ENCODE measurements at regions not wholly inside any gene's neighbourhood (a gene's known extent, or its start where the extent isn't known, plus 50 kb on each side); places are given as distances from the start of the nearest gene placed in this dataset.

- DNase-seq (ENCODE audit: extremely low read depth, low read depth): no peak
- TF ChIP-seq, protein P1, sequence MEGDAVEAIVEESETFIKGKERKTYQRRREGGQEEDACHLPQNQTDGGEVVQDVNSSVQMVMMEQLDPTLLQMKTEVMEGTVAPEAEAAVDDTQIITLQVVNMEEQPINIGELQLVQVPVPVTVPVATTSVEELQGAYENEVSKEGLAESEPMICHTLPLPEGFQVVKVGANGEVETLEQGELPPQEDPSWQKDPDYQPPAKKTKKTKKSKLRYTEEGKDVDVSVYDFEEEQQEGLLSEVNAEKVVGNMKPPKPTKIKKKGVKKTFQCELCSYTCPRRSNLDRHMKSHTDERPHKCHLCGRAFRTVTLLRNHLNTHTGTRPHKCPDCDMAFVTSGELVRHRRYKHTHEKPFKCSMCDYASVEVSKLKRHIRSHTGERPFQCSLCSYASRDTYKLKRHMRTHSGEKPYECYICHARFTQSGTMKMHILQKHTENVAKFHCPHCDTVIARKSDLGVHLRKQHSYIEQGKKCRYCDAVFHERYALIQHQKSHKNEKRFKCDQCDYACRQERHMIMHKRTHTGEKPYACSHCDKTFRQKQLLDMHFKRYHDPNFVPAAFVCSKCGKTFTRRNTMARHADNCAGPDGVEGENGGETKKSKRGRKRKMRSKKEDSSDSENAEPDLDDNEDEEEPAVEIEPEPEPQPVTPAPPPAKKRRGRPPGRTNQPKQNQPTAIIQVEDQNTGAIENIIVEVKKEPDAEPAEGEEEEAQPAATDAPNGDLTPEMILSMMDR (IDR thresholded peaks at IDR 0.05; ENCODE audit: low read depth, low read length, missing control alignments): no peak
- H3K4me3 ChIP-seq (replicated peaks; ENCODE audit: low read depth, low read length): no peak overlapping the region
Observed at GRCh38 chr3:28978092-28978491, 302.8 kb upstream of the RBMS3 start.

- no peak for DNase-seq (ENCODE audit: extremely low read depth, low read depth)
- TF ChIP-seq, protein P1 (IDR thresholded peaks at IDR 0.05; ENCODE audit: low read depth, low read length, missing control alignments): no peak
Observed at GRCh38 chr3:28980131-28980530, 300.7 kb upstream of the RBMS3 start.

DNA sequence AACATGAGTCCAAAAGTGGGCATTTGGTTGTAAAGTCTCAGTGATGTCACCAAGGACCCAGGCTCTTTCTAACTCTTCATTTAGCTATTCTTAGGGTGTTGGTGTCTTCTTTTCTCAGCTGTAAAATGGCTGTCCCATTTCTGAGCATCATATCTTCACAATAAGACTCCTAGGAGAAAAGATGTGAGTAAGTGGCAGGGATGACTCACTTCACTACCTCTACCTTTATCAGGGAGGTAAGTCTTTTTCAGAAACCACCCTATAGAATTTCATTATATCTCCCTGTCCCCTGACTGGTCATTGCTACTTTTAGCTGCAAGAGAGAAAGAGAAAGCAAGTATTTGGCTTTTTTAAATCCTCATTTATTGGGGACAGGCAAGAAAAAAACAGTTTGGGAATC lies 300.2 kb upstream of the RBMS3 start:
- no peak overlapping the region for H3K4me3 ChIP-seq (replicated peaks; ENCODE audit: low read depth, low read length)
- TF ChIP-seq, protein P1 (IDR thresholded peaks at IDR 0.05; ENCODE audit: low read depth, low read length, missing control alignments): no peak
- no peak for DNase-seq (ENCODE audit: extremely low read depth, low read depth)

More at GRCh38 chr3:28980131-28980530, 300.7 kb upstream of the RBMS3 start:
- H3K4me3 ChIP-seq (replicated peaks; ENCODE audit: low read depth, low read length): no peak overlapping the region

DNA sequence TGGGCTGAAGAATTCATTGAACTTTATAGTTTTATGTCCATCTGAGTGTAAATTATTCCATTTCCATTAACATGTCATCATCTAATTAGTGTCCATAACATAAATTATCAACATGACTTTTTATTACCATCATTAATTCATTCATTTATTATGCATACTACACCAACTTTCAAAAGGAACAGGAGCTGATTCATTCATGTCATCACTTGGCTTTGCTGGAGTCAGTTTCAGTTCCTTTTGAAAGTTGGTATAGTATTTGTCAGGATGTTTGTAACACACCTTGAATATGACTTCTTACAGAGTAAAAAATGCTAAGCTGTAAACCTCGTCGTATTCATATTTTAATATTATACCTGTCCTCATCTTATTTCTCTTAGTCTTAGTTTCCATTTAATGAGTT lies 298.0 kb upstream of the RBMS3 start:
- H3K4me3 ChIP-seq (replicated peaks; ENCODE audit: low read depth, low read length): no peak overlapping the region
- DNase-seq (ENCODE audit: extremely low read depth, low read depth): no peak
- TF ChIP-seq, protein P1 (IDR thresholded peaks at IDR 0.05; ENCODE audit: low read depth, low read length, missing control alignments): no peak

- TF ChIP-seq, protein P1 (IDR thresholded peaks at IDR 0.05; ENCODE audit: low read depth, low read length, missing control alignments): no peak
- DNase-seq (ENCODE audit: extremely low read depth, low read depth): no peak
- no peak overlapping the region for H3K4me3 ChIP-seq (replicated peaks; ENCODE audit: low read depth, low read length)
Observed at GRCh38 chr3:28986922-28987321, 293.9 kb upstream of the RBMS3 start.

DNA sequence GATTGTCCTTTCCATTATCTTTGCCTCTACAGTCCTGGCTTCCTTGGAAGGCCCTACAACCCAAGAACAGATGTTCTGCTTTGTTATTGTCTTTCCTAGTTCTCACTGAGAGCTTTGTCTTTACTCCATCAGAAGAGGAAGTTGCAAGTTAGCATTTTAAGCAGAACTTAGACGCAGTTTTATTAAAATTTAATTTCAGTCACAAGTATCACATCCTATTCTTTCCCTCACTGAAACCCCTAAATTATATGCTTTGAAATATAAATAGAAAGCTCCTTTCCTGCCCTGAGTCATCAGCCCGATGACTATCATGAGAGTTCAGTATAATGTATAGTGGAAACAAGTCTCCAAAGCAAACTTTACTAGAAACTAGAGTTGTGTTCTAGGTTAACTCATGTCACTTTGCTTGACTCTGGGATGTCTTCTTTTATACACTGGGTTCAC lies 291.2 kb upstream of the RBMS3 start:
- DNase-seq (ENCODE audit: extremely low read depth, low read depth): no peak
- H3K4me3 ChIP-seq (replicated peaks; ENCODE audit: low read depth, low read length): no peak overlapping the region
- TF ChIP-seq, protein P1 (IDR thresholded peaks at IDR 0.05; ENCODE audit: low read depth, low read length, missing control alignments): no peak

Measured in HFF-Myc (cell line).